Activated naive CD8-positive, alpha-beta T cell treated with anti-CD3 and anti-CD28 coated beads for 36 hours (primary cell): ENCODE measurements at regions not wholly inside any gene's neighbourhood (a gene's known extent, or its start where the extent isn't known, plus 50 kb on each side); places are given as distances from the start of the nearest gene placed in this dataset.

ENCODE experiments used
- DNase-seq: peaks from one replicate; pipeline ENCODE4 v3.0.0; 2021
- H3K27ac Mint-ChIP-seq: one replicate; pipeline ENCODE4 v1.8.0; 2022; ENCODE audit warnings: mild to moderate bottlenecking, moderate library complexity, mixed read lengths
- H3K27me3 Mint-ChIP-seq: one replicate; pipeline ENCODE4 v1.8.0; 2022; ENCODE audit warnings: mild to moderate bottlenecking, mixed read lengths
- H3K36me3 Mint-ChIP-seq: one replicate; pipeline ENCODE4 v1.8.0; 2021; ENCODE audit warnings: mild to moderate bottlenecking, mixed read lengths
- H3K4me1 Mint-ChIP-seq: one replicate; pipeline ENCODE4 v1.8.0; 2021; ENCODE audit warnings: mixed read lengths
- H3K4me3 Mint-ChIP-seq: one replicate; pipeline ENCODE4 v1.8.0; 2022; ENCODE audit warnings: mild to moderate bottlenecking, moderate library complexity, mixed read lengths
- H3K9me3 Mint-ChIP-seq: one replicate; pipeline ENCODE4 v1.8.0; 2022; ENCODE audit warnings: mixed read lengths

DNA sequence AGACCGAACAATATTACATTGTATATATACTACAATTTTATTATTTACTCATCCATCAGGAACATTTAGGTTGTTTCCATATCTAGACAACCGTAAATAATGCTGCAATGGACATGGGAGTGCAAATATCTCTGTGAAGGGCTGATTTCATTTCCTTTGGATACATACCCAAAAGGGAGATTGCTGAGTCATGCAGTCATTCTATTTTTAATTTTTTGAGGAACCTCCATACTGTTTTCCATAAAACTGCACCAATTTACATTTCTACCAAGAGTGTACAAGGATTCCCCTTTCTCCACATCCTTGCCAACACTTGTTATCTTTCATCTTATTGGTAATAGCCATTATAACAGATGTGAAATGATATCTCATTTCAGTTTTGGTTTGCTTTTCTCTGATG, 84.7 kb downstream of the SLC41A2 start:
- no peak for DNase-seq
- Mint-ChIP-seq H3K9me3 (no peaks in the 10 kb centered on the region), H3K4me3 (no peak overlapping the region), H3K27me3 (peaks cover 3% of the 10 kb centered on the region), H3K4me1 (peaks cover 7% of the 10 kb centered on the region), H3K36me3 (no peaks in the 10 kb centered on the region), H3K27ac (no peak overlapping the region)

DNA sequence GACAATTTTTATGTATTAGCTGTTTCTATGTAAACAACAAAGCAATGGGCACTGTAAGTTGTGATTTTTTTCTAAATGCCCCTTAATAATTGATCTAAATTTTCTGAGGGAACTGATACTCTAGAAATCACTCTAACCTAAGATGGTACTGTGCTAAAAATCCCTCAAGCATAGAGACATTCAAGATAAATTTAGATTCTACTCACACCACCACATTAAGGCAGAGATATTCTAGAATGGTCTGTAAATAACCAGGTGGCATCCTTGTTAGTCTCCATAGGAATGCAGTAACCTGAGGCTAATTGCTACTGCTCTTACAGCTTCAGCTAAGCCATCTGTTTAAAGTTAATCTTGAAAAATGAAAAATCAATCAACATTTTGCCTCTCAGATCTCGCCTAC, 87.3 kb downstream of the SLC41A2 start:
- H3K36me3 Mint-ChIP-seq = no peaks in the 10 kb centered on the region
- no peaks in the 10 kb centered on the region for H3K9me3 Mint-ChIP-seq
- H3K4me3 Mint-ChIP-seq = no peak overlapping the region
- peaks cover 7% of the 10 kb centered on the region for H3K4me1 Mint-ChIP-seq
- H3K27me3 Mint-ChIP-seq = peaks cover 3% of the 10 kb centered on the region
- DNase-seq = no peak
- H3K27ac Mint-ChIP-seq = no peak overlapping the region

DNA sequence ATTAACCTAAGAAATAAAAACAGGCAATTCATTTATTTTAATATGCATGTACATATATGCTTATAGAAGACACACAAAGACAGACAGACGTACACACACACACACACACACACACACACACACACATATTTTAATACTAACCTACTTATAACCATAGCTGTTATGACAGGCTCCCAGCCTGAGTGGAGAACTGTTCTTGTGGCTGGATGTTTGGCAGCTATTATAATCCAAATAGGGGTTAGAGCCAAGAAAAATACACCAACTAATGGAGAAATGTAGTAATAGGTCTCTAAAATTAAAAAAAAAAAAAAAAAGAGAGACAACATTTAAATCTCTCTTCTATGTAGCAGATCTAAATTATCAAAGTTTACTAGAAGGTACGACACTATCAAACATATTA, 91.8 kb downstream of the SLC41A2 start:
- H3K36me3 Mint-ChIP-seq = no peaks in the 10 kb centered on the region
- DNase-seq = no peak
- H3K9me3 Mint-ChIP-seq = no peaks in the 10 kb centered on the region
- H3K4me3 Mint-ChIP-seq = no peak overlapping the region
- H3K4me1 Mint-ChIP-seq = peaks cover 11% of the 10 kb centered on the region
- no peaks in the 10 kb centered on the region for H3K27me3 Mint-ChIP-seq
- no peak overlapping the region for H3K27ac Mint-ChIP-seq

DNA sequence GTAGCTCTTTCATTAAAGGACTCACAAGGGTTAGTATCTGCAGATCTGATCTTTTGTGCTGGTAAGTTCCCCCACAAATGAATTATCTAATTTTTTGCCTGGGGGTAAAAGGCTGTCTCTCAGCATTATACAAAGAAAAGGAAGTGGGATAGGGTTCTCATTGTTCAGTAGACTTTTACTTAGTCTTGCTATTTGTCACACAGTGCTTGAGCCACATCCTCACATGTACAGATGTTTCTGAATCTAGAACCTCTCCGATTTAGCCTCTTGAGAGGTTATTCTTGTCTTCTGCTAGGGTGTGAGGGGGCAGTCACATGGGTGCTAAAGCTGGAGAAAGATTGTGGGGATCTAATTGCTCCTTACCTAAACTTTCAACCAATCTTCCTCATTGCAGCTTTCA, 93.0 kb downstream of the SLC41A2 start:
- no peak overlapping the region for H3K4me3 Mint-ChIP-seq

DNA sequence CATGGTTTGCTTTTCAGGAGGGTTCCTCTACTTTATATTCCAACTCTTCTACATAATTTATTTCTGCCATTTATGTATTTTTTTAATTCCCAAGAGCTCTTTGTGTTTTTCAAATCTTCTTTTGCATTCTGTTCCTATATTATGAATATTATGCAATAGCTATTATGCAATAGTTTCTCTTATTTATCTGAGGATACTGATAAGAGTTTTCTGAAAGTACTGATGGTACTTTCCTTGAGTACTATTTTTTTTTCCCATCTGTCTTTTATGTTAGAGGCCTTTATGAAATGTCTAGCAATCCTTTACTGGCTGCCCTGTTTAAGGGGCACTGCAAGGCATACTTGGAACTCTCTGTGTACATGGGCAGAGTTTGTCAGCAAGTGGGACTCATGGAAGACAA, 93.4 kb downstream of the SLC41A2 start:
- Mint-ChIP-seq H3K4me1 (peaks cover 11% of the 10 kb centered on the region), H3K4me3 (no peak overlapping the region), H3K9me3 (no peaks in the 10 kb centered on the region), H3K36me3 (no peaks in the 10 kb centered on the region), H3K27ac (no peak overlapping the region), H3K27me3 (no peaks in the 10 kb centered on the region)
- no peak for DNase-seq

More for the DNA sequence above, 93.0 kb downstream of the SLC41A2 start:
- Mint-ChIP-seq H3K4me1 (peaks cover 11% of the 10 kb centered on the region), H3K27ac (no peak overlapping the region), H3K27me3 (no peaks in the 10 kb centered on the region), H3K36me3 (no peaks in the 10 kb centered on the region), H3K9me3 (no peaks in the 10 kb centered on the region)
- DNase-seq = no peak

DNA sequence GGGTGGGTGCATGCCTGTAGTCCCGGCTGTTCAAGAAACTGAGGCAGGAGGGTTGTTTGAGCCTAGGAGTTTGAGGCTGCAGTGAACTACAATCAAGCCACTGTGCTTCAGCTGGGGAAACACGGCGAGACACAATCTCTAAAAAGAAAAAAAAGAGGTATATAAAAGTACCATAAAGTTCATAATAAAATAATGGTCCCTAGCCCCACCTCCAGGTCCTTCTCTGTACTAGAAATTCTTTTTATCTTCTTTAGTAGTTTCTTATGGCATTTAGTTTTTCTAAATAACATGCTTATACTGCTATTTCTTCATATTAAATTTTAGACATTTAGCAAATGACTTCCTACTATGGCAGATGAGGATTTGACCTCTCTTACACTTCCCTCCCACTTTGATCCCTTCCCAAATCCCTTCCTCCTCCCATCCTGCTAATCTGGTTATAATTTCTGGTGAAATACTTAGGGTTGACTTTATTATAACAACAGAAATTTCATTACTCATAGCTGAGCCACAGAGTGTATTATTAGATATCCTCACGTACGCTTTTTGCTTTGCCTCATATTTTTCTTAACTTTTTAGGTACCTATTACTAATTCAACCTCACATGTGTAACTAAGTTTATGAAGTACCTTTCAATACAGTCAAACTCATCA, 94.7 kb downstream of the SLC41A2 start:
- Mint-ChIP-seq H3K36me3 (no peaks in the 10 kb centered on the region), H3K27me3 (no peaks in the 10 kb centered on the region), H3K27ac (no peak overlapping the region), H3K9me3 (no peaks in the 10 kb centered on the region), H3K4me1 (peaks cover 11% of the 10 kb centered on the region), H3K4me3 (no peak overlapping the region)
- DNase-seq = no peak

DNA sequence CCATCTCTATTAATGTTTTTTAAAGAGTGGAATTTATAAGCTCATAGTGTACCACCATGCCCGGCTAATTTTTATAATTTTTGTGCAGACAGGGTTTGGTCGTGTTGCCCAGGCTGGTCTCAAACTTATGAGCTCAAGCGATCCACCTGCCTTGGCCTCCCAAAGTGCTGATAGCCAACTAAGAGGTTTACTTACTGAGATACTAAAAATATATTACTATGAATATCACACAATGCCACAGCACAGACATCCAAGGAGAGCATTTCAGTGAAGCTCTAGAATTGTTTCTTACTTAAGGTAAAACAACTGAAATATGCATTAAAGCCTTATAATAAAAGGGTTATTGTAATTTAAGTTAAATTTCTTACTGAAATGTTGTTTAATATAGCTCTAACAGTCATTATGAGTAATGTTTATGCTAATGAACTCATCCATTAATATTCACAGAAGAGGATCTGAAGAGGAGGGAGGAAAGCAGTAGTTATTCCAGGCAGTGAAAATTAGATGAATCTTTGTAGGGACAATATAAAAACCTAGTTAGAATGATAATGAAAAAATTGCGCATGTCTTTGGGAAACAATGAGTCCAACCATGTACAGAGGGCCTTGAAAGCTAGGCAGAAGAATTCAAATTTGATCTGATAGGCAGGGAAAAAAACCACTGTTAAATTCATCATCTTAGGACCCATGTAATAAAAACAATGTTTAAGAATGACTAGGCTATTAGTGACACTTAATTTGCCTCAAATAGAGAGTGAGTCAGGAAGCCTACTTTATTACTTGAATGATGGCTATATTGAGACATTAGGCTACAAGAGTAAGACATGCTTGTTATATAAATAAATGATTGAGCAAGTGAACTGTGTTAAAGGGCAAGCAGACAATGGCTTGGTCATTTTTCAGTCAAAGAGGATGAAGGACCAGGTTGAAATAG, 99.2 kb downstream of the SLC41A2 start:
- DNase-seq = no peak
- Mint-ChIP-seq H3K36me3 (no peaks in the 10 kb centered on the region), H3K4me3 (no peak overlapping the region), H3K27ac (no peak overlapping the region), H3K27me3 (no peaks in the 10 kb centered on the region), H3K9me3 (no peaks in the 10 kb centered on the region), H3K4me1 (no peaks in the 10 kb centered on the region)

DNA sequence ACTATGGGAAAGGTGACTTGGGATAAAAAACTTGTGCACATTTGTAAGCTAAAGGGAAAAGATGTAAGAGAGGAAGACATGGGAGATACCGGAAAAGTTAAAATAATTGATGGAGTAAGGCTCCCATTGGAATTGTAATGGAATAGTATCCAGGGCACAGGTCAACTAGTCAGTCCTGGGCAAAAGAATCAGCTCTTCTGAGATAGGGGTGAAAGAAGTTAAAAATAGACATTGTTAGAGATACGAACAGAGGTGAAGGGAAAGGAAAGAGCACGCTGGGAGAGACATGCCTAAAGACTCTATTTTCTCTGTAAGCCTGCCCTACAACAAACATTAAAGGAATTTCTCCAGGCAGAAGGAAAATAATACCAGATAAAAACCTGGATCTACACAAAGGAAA, 101.6 kb downstream of the SLC41A2 start:
- Mint-ChIP-seq H3K4me3 (no peak overlapping the region), H3K27ac (no peak overlapping the region), H3K27me3 (no peaks in the 10 kb centered on the region), H3K4me1 (no peaks in the 10 kb centered on the region), H3K9me3 (no peaks in the 10 kb centered on the region), H3K36me3 (no peaks in the 10 kb centered on the region)
- DNase-seq = no peak

DNA sequence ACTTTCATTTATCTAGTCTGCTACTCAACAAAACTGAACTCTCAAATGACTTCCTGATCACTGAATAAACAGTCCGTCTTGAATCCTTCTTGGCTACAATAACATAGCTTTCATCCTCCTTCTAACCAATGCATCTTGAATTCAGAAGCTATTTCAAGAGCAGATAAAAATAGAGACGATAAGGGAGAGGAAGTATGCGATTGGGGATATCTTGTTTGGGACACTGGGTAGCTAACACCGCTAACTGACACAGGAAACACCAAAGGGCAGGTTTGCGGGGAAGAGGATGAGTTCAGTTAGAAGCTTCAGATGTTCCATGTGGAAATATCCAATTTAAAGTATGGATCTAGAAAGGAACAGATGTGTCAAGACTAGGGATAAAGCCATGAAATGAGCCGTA, 102.5 kb downstream of the SLC41A2 start:
- no peaks in the 10 kb centered on the region for H3K27me3 Mint-ChIP-seq
- no peak for DNase-seq
- H3K9me3 Mint-ChIP-seq = no peaks in the 10 kb centered on the region
- no peaks in the 10 kb centered on the region for H3K36me3 Mint-ChIP-seq
- no peak overlapping the region for H3K4me3 Mint-ChIP-seq
- no peaks in the 10 kb centered on the region for H3K4me1 Mint-ChIP-seq
- no peak overlapping the region for H3K27ac Mint-ChIP-seq

DNA sequence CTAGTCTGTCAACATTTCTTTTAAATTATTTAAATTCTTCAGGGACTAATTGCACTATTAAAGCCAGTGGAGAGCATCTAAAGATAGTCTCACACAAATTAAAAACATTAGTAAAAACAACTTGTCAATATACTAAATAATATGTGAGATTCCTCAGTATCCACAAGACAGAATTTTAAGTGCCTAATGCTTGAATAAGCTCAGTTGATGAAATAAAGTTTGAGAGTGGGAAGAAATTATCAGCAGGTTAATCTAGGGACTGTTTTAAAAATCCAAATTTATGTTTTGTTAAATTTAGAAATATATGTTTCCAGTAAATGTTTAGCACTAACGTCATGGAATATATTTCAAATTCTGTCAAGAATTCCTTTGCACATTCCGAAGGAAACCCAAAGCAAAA, 105.2 kb downstream of the SLC41A2 start:
- Mint-ChIP-seq H3K27me3 (no peaks in the 10 kb centered on the region), H3K4me1 (no peaks in the 10 kb centered on the region), H3K4me3 (no peak overlapping the region), H3K36me3 (no peaks in the 10 kb centered on the region), H3K9me3 (no peaks in the 10 kb centered on the region), H3K27ac (no peak overlapping the region)
- no peak for DNase-seq

DNA sequence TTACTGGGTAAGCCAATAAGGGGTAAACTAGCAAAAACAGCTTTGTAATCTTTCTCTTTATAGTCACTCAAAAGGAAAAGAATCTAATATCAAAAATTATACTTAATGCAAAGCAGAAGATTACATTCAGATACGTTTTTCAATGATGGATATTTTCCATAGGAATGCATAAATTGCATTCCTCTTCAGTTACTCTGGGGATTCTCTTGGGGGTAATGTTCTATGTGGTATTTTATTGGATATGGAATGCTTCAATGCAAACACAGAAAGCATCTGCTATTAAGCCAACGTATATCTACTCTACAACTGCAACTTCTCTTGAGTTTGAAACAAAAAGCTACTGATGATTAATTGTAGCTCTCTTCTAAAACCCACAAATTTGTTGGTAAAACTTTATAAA, 106.0 kb downstream of the SLC41A2 start:
- no peaks in the 10 kb centered on the region for H3K4me1 Mint-ChIP-seq
- H3K27me3 Mint-ChIP-seq = no peaks in the 10 kb centered on the region
- no peaks in the 10 kb centered on the region for H3K36me3 Mint-ChIP-seq
- no peak for DNase-seq
- no peaks in the 10 kb centered on the region for H3K9me3 Mint-ChIP-seq
- no peak overlapping the region for H3K4me3 Mint-ChIP-seq
- no peak overlapping the region for H3K27ac Mint-ChIP-seq

DNA sequence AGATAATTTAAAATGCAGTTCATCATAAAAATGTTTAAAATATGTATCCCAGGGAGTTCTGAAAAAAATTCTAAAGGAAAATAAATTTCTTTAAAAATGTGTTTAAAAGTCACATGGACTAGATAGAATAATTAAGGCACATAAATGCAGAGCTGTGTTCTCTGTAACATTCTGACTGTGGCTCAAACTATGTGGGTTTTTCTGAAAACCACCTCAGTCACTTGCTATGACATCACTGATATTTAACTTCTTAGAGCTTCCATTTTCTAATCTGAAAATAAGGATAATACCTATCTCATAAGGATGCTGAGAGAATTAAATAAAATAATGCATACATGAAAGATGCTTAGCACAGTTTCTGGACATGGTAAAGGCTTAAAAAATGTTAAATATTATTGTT, 107.3 kb downstream of the SLC41A2 start:
- Mint-ChIP-seq H3K4me3 (no peak overlapping the region), H3K4me1 (no peaks in the 10 kb centered on the region), H3K27me3 (peaks cover 2% of the 10 kb centered on the region), H3K36me3 (no peaks in the 10 kb centered on the region), H3K27ac (no peak overlapping the region), H3K9me3 (no peaks in the 10 kb centered on the region)
- DNase-seq = no peak

DNA sequence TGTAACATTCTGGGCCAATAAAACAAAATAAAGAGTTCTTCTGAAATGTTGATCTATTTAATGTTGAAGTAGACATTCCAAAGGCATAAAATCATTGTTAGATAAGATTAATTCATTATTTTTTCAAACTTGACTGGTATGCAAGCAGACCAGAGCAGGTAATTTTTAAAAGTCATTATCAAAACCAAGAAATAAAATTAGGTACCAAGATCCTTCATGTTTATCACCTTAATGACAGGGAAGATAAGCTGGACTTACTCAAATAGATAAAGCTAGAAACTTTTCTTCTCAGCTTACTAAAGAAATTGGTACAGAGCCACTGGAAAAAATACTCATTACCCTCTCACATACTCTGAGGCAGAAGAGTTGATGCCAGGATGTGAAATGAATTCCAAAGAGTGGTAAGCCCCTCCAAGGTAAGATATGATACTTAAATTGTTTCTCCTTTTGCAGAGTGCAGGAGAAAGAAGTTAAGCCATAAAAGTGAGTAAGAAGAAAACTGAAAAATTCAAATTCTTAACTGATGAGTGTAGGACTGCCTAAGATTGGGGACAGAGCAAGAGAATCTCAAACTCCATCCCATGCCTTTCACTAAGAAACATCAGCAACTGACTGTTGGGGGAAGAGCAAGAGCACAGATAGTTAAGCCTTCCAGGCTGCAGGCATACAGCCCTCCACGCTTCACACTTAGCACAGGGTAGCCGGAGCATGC, 111.9 kb downstream of the SLC41A2 start:
- H3K36me3 Mint-ChIP-seq = no peaks in the 10 kb centered on the region
- H3K4me1 Mint-ChIP-seq = no peaks in the 10 kb centered on the region
- peaks cover 7% of the 10 kb centered on the region for H3K27me3 Mint-ChIP-seq
- no peak for DNase-seq
- no peaks in the 10 kb centered on the region for H3K9me3 Mint-ChIP-seq
- no peak overlapping the region for H3K27ac Mint-ChIP-seq
- H3K4me3 Mint-ChIP-seq = no peak overlapping the region

DNA sequence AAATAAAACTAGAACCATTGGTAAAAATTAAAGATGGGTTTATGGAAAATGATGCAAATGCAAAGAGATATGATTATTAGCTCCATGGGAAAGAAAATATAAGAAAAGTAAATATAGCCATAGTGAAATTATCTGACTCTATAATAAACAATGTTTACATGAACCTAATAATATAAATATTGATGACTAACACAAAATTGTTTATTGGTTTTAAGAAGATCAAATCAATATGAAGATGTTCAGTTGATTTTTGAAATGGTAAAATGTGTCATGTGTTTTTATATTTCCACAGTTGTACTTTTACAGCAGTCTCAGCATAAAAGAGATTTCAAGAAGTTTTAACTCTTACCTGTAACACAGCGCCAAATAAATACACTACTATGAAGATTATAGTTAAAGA, 114.0 kb downstream of the SLC41A2 start:
- Mint-ChIP-seq H3K4me3 (no peak overlapping the region), H3K9me3 (no peaks in the 10 kb centered on the region), H3K27me3 (peaks cover 7% of the 10 kb centered on the region), H3K27ac (no peak overlapping the region), H3K4me1 (no peaks in the 10 kb centered on the region), H3K36me3 (no peaks in the 10 kb centered on the region)
- no peak for DNase-seq

DNA sequence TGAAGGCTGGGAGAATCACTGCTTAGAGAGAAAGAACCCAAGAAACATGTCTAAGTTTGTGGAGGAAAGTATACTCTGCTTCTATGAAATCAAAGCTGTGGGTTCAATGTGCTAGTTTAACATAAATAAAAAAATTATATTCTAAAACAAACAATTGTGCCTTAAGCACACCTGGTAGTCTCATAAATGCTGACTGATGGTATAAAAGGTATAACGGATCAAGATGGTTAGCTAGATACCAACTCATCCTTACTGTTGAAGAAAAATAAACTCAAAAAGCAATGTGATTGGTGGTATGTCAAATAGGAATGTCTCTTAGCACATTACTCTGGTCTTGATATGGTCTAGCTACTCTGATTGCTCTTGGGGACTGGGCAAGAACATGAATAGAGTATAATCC, 117.8 kb downstream of the SLC41A2 start:
- no peaks in the 10 kb centered on the region for H3K9me3 Mint-ChIP-seq
- no peak overlapping the region for H3K27ac Mint-ChIP-seq
- H3K4me1 Mint-ChIP-seq = no peaks in the 10 kb centered on the region
- H3K27me3 Mint-ChIP-seq = no peaks in the 10 kb centered on the region
- H3K4me3 Mint-ChIP-seq = no peak overlapping the region
- H3K36me3 Mint-ChIP-seq = no peaks in the 10 kb centered on the region
- DNase-seq = no peak
